ENCODE measurements at regions not wholly inside any gene's neighbourhood (a gene's known extent, or its start where the extent isn't known, plus 50 kb on each side); places are given as distances from the start of the nearest gene placed in this dataset.
"Not testable (repeated sequence)": the region's sequence is repeated elsewhere in the genome, so short reads cannot be mapped to it uniquely, and the experiment has no call there.

DNA sequence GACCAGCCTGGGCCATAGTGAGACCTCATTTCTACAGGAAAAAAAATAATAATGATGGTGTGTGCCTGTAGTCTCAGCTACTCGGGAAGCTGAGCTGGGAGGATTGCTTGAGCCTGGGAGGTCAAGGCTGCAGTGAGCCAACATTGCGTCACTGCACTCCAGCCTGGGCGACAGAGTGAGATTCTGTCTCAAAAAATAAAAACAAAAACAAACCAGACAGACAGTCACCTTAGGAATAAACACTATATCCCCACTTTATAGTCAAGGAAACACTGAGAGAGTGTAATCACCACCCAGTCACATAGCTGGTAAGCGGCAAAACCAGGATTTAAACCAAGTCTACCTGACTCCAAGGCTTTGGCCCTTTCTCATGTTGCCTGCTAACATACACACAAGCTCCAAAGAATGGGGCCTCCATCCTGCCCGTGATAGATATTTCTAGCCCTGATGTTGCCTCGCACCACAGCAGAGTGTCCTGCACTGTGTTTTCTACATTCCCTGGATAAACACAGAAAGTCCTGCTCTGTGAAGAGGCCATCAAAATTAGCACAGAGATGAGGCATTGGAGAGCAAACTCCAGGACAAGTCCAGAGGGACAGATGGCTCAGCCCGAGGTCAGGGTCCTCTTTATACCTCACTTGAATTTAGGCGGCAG is 66.1 kb upstream of the SMURF2 start:
- Mint-ChIP-seq H3K4me3 (no peak overlapping the region), H3K9me3 (no peaks in the 10 kb centered on the region), H3K27me3 (ENCODE audit: low read depth) (no peaks in the 10 kb centered on the region), H3K36me3 (ENCODE audit: low read depth) (no peaks in the 10 kb centered on the region), H3K4me1 (peaks cover 12% of the 10 kb centered on the region), H3K27ac (peak overlapping the region in 1 of 3 experiments; percentile 21)
- TF ChIP-seq, protein P1, sequence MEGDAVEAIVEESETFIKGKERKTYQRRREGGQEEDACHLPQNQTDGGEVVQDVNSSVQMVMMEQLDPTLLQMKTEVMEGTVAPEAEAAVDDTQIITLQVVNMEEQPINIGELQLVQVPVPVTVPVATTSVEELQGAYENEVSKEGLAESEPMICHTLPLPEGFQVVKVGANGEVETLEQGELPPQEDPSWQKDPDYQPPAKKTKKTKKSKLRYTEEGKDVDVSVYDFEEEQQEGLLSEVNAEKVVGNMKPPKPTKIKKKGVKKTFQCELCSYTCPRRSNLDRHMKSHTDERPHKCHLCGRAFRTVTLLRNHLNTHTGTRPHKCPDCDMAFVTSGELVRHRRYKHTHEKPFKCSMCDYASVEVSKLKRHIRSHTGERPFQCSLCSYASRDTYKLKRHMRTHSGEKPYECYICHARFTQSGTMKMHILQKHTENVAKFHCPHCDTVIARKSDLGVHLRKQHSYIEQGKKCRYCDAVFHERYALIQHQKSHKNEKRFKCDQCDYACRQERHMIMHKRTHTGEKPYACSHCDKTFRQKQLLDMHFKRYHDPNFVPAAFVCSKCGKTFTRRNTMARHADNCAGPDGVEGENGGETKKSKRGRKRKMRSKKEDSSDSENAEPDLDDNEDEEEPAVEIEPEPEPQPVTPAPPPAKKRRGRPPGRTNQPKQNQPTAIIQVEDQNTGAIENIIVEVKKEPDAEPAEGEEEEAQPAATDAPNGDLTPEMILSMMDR (IDR thresholded peaks at IDR 0.05; ENCODE audit: unreplicated experiment in 3 of 3), result no peak

DNA sequence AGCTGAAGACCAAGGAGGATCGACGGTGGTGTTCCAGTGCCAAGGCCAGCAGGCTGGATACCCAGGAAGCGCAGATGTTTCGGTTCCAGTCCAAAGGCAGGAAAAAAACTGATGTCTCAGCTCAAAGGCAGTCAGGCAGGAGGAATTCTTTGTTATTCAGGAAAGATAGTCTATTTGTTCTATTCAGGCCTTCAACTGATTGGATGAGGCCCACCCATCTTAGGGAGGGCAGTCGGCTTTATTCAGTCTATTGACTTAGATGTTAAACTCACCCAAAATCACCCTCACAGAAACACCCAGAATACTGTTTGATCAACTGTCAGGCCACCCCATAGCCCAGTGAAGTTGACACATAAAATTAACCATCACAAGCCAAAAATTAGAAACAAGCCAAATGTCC is 63.9 kb upstream of the SMURF2 start:
- not testable (repeated sequence) for H3K4me1 Mint-ChIP-seq; H3K9me3 Mint-ChIP-seq; H3K36me3 Mint-ChIP-seq (ENCODE audit: low read depth); H3K27ac Mint-ChIP-seq; H3K27me3 Mint-ChIP-seq (ENCODE audit: low read depth); H3K4me3 Mint-ChIP-seq

DNA sequence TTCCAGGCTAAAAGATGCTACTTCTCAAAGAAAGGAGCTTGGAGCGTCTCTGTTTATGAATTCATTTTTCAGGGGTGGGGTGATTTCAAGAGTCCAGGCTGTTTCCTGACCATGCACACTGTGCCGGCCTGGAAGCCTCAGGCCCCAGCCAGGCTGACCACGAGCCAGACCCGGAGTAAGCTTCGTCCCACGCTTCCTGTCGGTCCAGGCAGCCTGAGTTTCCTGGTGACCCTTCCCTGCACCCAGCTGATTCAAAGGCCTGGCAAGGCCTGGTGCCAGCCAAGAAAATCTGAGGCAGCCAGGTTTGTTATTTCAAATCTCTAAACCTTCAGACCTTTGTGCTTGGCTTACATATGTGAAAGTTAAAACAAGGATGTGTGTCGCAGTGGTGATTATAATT is 62.1 kb upstream of the SMURF2 start:
- H3K27me3 Mint-ChIP-seq (ENCODE audit: low read depth); H3K4me3 Mint-ChIP-seq; H3K36me3 Mint-ChIP-seq (ENCODE audit: low read depth); H3K4me1 Mint-ChIP-seq; H3K9me3 Mint-ChIP-seq: not testable (repeated sequence)
- peak overlapping the region; percentile 52 to 86 (median 81) for H3K27ac Mint-ChIP-seq

DNA sequence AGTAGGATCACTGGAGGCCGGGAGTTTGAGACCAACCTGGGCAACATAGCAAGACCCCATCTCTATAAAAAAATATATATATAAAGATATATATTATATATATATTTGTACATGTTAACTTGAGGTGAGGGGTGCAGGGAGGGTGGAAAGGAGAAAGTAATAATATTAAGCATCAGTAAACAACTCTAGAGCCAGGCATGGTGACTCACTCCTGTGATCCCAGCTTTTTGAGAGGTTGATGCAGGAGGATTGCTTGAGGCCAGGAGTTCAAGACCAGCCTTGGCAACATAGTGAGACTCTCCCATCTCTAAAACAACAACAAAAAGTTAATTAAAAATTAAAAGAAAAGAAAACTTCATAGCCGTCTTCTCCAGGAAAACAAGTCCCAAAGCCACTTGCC is 61.7 kb upstream of the SMURF2 start:
- no peak overlapping the region for H3K4me3 Mint-ChIP-seq
- H3K9me3 Mint-ChIP-seq, result no peaks in the 10 kb centered on the region
- H3K27ac Mint-ChIP-seq, result peak overlapping the region; percentile 52 to 86 (median 81)
- no peaks in the 10 kb centered on the region for H3K27me3 Mint-ChIP-seq (ENCODE audit: low read depth)
- TF ChIP-seq, protein P1 (IDR thresholded peaks at IDR 0.05; ENCODE audit: unreplicated experiment in 3 of 3), result no peak
- H3K36me3 Mint-ChIP-seq (ENCODE audit: low read depth), result no peaks in the 10 kb centered on the region
- peaks cover 6% of the 10 kb centered on the region for H3K4me1 Mint-ChIP-seq

DNA sequence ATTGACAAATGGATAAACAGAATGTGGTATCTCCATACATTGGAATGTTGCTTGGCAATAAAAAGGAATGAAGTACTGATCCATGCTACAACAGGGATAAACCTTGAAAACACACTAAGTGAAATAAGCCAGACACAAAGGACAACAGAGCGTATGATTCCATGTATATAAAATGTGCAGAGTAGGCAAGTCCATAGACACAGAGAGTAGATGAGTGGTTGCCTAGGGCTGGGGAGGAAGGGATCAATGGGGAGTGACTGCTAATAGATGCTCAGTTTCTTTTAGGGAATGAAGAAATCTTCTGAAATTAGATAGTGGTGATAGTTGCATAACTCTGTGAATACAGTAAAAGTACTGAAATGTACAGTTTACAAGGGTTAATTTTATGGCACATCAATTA is 59.4 kb upstream of the SMURF2 start:
- H3K9me3 Mint-ChIP-seq; H3K27ac Mint-ChIP-seq; H3K36me3 Mint-ChIP-seq (ENCODE audit: low read depth); H3K4me1 Mint-ChIP-seq; H3K27me3 Mint-ChIP-seq (ENCODE audit: low read depth); H3K4me3 Mint-ChIP-seq: not testable (repeated sequence)

DNA sequence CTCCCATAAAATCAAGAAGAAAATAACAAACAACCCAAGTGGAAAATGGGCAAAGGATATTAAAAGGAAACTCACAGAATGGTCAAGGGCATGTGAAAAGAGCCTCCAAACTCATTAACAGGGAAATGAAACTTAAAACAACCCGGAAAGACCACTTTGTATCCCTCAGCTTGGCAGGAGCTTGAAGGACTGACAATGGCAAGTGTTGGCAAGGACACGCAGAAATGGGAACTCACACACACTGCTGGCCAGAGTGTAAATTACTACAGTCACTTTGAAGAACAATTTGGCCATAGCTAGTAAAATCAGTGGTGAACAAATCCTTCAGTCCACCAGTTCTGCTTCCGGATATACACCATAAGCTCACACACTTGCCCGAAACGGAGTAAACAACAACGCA is 58.1 kb upstream of the SMURF2 start:
- not testable (repeated sequence) for H3K9me3 Mint-ChIP-seq; H3K4me3 Mint-ChIP-seq; H3K27me3 Mint-ChIP-seq (ENCODE audit: low read depth); H3K36me3 Mint-ChIP-seq (ENCODE audit: low read depth); H3K4me1 Mint-ChIP-seq; H3K27ac Mint-ChIP-seq

DNA sequence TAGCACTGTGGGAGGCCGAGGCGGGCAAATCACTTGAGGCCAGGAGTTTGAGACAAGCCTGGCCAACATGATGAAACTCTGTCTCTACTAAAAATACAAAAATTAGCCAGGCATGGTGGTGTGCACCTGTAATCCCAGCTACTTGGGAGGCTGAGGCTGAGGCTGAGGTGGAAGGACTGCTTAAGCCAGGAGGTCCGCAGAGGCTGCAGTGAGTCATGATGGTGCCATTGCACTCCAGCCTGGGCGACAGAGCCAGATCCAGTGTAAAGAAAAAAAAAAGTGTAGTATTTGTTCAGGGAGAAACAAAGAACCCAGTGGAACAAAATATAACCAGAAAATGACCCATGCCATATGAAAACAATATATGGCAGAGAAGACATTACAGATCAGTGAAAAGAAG is 57.4 kb upstream of the SMURF2 start:
- H3K4me1 Mint-ChIP-seq; H3K27ac Mint-ChIP-seq; H3K27me3 Mint-ChIP-seq (ENCODE audit: low read depth); H3K36me3 Mint-ChIP-seq (ENCODE audit: low read depth); H3K4me3 Mint-ChIP-seq; H3K9me3 Mint-ChIP-seq: not testable (repeated sequence)

DNA sequence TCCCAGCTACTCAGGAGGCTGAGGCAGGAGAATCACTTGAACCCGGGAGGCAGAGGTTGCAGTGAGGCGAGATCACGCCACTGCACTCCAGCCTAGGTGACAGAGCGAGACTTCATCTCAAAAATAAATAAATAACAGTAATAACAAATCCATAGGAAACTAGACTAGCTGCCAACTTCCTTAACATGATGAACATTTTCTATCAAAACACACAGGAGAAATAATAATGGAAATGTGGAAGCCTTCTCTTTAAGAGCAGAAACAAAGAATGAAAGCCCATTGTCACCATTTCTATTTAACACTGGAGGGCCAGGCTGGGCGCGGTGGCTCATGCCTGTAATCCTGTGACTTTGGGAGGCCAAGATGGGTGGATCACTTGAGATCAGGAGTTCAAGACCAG is 56.7 kb upstream of the SMURF2 start:
- H3K27me3 Mint-ChIP-seq (ENCODE audit: low read depth); H3K9me3 Mint-ChIP-seq; H3K36me3 Mint-ChIP-seq (ENCODE audit: low read depth); H3K4me1 Mint-ChIP-seq; H3K4me3 Mint-ChIP-seq; H3K27ac Mint-ChIP-seq: not testable (repeated sequence)

DNA sequence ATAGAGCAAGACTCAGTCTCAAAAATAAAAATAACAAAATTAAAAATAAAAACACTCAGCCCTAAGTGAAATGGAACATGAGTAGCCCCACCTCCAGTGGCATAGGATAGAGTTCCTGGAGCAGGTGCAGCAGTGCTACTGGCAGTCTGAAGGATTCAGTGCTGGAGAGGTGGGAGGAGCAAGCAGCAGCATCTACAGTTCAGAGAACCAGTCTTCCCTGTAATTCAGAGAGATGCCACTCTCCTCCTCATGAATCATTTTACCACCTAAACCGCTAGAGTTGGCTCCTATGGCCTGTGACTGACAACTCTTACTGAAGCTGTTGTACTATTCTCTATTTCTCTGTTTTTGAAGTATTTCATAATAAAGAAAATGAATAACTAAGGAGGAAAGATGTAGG is 56.0 kb upstream of the SMURF2 start:
- H3K4me3 Mint-ChIP-seq, result no peak overlapping the region
- peaks cover 5% of the 10 kb centered on the region for H3K4me1 Mint-ChIP-seq
- no peaks in the 10 kb centered on the region for H3K27me3 Mint-ChIP-seq (ENCODE audit: low read depth)
- H3K9me3 Mint-ChIP-seq, result peaks cover 3% of the 10 kb centered on the region
- TF ChIP-seq, protein P1 (IDR thresholded peaks at IDR 0.05; ENCODE audit: unreplicated experiment in 3 of 3), result no peak
- H3K36me3 Mint-ChIP-seq (ENCODE audit: low read depth), result no peaks in the 10 kb centered on the region
- H3K27ac Mint-ChIP-seq, result no peak overlapping the region

DNA sequence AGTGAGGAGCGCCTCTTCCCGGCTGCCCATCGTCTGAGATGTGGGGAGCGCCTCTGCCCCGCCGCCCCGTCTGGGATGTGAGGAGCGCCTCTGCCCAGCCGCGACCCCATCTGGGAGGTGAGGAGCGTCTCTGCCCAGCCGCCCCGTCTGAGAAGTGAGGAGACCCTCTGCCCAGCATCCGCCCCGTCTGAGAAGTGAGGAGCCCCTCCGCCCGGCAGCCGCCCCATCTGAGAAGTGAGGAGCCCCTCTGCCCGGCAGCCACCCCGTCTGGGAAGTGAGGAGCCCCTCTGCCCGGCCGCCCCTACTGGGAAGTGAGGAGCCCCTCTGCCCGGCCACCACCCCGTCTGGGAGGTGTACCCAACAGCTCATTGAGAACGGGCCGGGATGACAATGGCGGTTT is 54.4 kb upstream of the SMURF2 start:
- H3K27me3 Mint-ChIP-seq (ENCODE audit: low read depth); H3K27ac Mint-ChIP-seq; H3K4me3 Mint-ChIP-seq; H3K9me3 Mint-ChIP-seq; H3K36me3 Mint-ChIP-seq (ENCODE audit: low read depth); H3K4me1 Mint-ChIP-seq: not testable (repeated sequence)

DNA sequence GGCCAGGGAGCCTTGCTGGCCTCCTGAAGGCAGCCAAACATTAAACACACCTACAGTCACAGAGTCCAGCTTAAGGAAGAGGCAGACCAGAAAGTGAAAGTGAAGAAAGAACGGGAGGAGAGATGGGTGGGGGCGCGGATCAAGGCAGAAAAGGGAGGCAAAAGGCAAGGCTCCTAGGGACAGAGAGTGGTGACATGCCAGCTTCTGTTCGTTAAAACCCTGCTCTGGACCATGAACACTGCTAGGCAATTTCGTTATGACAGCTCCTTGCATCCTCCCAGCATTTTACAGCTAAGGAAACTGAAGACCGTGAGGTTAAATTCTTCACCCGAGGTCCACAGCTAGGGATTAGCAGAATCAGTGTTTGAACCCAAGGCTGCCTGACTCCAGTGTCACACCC is 51.7 kb upstream of the SMURF2 start:
- H3K27ac Mint-ChIP-seq, H3K4me1 Mint-ChIP-seq: not testable (repeated sequence)

DNA sequence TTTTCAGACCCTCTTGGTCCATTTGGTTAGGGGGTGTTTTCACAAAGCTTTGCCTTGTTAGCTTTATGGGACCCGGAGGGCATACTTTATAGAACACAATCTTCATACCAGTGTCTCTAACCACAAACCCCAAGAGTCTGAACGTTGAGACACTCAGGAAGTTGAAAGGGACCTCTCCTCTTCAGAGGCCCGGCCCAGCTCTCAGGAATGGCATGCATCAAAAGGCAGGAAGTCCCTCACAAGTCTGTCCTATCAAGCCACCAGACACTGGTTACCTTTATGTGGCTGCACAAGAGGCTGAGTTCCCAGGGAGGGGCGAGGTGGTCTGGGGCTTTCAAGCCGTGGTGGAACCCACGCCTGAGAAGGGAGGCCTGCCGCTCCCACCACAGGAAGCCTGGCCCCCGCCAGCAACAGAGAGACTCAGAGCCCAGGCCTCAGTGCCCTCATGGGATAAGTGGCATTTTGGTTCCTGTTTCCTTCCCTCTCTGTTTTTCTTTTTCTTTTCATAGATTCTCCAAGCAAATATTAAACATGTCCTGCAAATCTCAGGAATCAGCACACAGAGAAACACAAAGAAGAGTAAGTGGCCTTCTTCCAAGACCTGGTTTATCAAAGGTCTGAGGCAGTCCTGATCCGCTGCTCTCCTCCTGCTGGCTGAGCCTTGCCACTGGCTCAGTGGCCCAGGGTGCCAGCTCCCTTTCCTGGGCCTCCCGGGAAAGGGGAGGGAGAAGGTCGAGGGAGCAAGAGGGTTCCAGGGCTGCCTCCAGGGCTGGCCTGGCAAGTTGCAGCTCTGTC is 50.6 kb upstream of the SMURF2 start:
- not testable (repeated sequence) for H3K4me3 Mint-ChIP-seq; H3K36me3 Mint-ChIP-seq (ENCODE audit: low read depth); H3K9me3 Mint-ChIP-seq; H3K27me3 Mint-ChIP-seq (ENCODE audit: low read depth); H3K27ac Mint-ChIP-seq
- H3K4me1 Mint-ChIP-seq, result peaks cover 13% of the 10 kb centered on the region

More for the DNA sequence above, 51.7 kb upstream of the SMURF2 start:
- H3K9me3 Mint-ChIP-seq; H3K4me3 Mint-ChIP-seq; H3K36me3 Mint-ChIP-seq (ENCODE audit: low read depth); H3K27me3 Mint-ChIP-seq (ENCODE audit: low read depth): not testable (repeated sequence)
